NCI-H2171 (cell line): ENCODE measurements at regions not wholly inside any gene's neighbourhood (a gene's known extent, or its start where the extent isn't known, plus 50 kb on each side); places are given as distances from the start of the nearest gene placed in this dataset.

ENCODE experiments used
- DNase-seq: peaks from one replicate; lab custom pipeline; 2025; lab: John Stamatoyannopoulos, UW

DNA sequence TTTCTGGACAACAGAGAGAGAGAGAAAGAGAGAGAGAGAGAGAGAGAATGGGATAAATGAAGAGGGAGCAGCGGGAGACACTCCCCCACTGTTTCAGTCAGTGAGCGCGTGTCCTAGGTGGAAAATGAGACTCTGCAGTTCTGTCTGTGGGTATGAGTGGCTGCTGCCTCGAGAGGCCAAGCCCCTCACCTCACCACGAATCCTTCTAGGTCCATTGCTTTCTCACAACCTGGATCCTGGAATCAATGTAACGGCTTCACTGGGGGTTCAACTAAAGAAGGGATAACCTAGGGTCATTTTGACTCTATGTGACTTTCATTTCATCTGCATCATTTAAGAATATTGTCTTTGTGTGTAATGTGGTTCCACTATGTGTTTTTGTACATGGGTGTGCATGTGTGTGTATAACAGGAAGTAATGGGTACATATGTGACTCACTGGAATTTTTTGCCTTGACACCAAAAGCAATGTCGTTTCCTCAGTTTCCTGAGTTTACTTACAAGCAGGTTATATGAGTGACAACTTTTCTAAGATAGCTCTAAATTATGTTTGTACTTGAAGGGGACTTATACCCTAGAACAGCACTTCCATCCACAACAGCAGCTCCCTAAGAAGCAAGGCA lies 221.4 kb upstream of the TRIB2 start:
- DNase-seq, result no peak

DNA sequence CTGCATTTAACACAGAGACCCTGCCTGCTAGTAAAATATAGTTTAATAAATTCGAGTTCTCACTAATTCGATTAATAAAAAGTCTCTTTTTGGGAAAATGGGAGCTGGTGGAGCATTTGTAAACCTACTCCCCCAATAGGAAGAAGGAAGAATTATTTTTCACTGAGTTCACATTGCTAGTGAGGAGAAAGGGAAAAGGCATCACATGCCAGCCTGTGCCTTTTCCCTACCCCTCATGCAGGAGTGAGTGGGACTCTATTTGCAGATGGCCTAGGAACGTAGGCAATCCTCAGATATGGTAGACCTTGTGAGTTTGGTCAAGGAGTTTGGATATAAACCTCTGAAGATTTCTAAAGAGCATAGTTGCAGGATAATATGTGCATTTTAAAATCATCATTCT lies 218.4 kb upstream of the TRIB2 start:
- no peak for DNase-seq

GRCh38 chr2:12498704-12499103 lies 218.0 kb upstream of the TRIB2 start:
- no peak for DNase-seq

- DNase-seq, result no peak
These were observed 215.8 kb upstream of the TRIB2 start for GRCh38 chr2:12500899-12501298.

GRCh38 chr2:12501469-12502158 lies 215.1 kb upstream of the TRIB2 start:
- no peak for DNase-seq

- DNase-seq, result no peak
These were observed 214.0 kb upstream of the TRIB2 start for GRCh38 chr2:12502759-12503158.

GRCh38 chr2:12504443-12504842 lies 212.3 kb upstream of the TRIB2 start:
- no peak for DNase-seq

DNA sequence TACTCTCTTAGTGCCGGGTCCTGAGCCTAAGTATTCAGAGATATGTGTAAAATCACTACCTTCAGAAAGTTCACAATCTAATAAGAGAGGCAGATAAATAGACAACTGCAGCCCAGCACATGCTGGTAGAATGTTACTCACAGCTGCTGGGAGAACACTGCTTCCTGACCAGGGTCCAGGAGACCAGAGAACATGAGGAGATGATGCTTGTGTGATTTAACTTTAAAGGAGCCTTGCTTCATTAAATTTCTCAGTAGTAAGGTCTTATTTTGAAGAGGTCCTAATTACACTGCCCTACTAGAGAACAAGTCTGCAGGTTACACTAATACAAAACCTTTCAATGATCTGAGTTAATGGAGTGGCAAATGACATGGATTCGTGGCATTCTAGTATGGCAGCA lies 209.9 kb upstream of the TRIB2 start:
- no peak for DNase-seq

DNA sequence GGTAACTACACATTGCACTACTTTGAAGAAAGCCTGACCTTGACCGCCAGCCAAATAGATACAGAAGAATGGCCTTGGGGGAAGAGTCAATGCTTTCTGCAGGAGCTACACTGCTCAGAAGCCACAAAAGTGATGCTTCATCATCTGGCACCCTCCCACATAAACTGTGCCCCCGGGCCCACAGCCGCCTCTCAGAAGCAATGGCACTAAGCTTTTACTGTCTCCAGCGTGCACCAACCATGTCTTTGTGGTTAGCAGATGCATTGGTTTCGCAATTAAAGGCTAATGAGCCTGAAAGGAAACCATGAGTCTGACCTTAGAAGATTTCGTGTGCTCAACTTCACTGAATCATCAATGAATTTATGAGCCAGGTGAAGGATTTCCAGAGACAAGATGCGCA lies 209.4 kb upstream of the TRIB2 start:
- DNase-seq, result no peak

GRCh38 chr2:12510070-12510469 lies 206.7 kb upstream of the TRIB2 start:
- no peak for DNase-seq

GRCh38 chr2:12513339-12513738 lies 203.4 kb upstream of the TRIB2 start:
- no peak for DNase-seq

GRCh38 chr2:12514168-12514567 lies 202.6 kb upstream of the TRIB2 start:
- DNase-seq, result no peak

DNA sequence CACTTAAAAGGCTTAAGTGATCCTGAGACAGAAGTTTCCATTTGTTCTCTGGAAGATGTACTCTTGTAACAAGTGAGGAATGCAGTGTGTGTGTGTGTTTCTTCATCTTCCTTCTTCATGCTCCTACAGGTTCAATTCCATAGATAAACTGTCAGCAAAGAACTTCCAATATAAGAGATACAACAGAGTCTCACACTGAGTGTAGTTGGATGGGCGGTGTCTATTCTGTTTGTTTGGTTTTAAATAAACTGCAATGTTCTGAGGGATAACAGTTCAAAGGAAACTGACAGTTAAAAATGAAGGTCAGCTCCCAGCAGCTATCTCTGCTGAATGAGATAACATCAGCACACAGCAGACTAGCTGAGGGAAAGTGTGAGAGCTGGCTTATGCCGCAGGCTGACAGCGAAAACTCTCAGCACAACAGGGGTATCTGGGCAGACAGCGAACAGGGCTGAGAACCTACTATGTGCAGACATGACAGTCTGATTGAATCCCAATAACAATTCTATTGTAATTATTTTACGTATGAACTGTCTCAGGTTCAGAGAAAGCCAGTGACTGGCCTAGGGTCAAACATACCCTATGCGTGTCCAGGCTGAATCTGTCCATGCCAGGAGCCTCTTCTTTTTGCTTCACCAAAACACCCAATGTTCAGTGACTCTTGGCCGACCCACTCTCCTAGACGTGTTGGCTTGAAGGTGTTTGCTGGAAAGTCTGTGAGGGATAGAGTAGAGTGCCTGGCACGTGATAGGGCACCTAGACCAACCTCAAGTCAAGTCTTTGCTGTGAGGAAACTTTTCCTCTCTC lies 201.9 kb upstream of the TRIB2 start:
- no peak for DNase-seq

DNA sequence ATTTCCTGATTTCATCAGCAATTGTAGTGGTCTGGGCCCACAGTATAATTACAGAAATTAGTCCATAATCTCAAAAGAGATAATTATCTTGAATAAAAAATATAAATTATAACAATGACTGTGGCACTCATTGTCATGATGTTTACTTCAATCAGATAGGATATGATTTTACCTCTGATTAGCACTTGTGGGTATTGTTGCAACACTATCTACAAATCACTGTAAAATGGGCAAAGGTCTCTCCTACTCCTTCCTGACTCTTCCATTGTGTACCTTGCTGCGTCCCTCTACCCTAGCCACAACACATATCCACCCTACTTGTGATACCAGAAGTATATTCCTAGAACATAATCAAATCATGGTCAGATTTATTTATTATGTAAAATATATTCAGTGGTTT lies 200.9 kb upstream of the TRIB2 start:
- DNase-seq, result no peak

DNA sequence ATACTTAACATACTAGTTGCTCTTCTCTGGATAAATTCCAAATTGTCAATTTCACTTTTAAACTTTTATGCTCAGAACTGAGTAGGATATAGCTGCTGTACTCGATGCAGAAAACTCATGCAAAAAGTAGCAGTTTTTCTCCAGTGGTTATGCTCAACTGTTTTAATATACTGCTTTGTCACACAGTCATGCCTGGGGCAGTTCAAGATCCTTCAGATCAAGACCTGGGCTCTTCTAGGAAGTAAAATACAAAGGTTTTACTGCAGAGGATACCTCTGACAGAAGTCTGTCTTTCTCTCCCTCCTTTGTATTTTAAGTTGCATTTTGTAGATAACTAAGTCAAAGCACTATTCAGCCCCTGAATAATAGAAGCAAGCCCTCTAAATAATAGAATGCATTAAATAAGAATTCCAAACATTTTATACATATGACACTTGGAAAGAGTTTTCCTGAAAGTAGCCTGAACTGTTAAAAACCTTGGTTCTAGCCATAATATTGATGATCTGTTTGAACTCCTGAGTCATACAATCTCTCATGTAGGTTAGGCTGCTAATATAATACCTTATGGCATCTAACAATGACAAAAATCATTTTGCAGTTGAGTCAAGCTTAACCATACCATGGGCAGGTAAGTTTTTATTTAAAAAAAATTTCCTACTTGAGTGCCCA lies 183.3 kb upstream of the TRIB2 start:
- DNase-seq, result no peak

GRCh38 chr2:12534646-12535263 lies 182.0 kb upstream of the TRIB2 start:
- no peak for DNase-seq

DNA sequence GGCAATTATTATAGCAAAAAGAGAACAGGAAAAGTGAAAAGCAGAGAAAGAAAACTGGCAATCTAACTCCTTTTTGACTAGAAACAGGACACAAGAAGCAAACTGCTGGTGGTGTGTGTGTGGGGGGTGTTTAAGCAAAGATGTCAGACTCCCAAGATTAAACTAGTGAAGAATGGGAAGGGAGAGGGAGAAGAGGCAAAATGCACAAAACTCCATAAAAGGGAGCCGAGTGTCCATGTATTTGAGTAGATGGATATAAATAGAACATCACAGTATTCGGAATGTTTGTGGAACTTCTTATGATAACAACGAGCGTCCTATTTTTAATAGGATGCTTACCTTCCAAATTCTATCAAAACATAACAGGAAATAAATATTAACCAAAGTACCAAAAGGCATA lies 179.8 kb upstream of the TRIB2 start:
- DNase-seq, result no peak

- no peak for DNase-seq
These were observed 178.5 kb upstream of the TRIB2 start for GRCh38 chr2:12538138-12538694.

DNA sequence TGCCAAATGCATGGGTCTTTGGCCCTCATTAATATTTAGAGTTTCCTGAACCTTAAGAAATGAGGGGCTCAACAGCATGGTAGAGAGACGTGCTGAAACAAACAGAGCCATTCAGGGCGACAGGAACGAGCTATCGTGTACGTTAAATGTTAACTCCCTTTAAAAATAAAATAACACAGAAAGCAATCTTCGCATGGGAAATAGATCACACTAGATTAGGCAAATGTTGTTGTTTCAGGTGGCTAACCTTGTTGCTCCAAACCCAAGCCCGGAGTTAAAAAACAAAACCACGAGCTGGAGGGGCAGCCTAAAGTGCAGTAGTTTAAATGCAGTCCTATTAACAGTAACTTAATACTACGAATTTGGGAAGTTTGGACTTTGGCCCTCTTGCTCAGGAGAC lies 177.4 kb upstream of the TRIB2 start:
- DNase-seq, result no peak

GRCh38 chr2:12539776-12540562 lies 176.8 kb upstream of the TRIB2 start:
- DNase-seq, result no peak
